B cell (primary cell): ENCODE measurements at regions not wholly inside any gene's neighbourhood (a gene's known extent, or its start where the extent isn't known, plus 50 kb on each side); places are given as distances from the start of the nearest gene placed in this dataset.

ENCODE experiments used
- ATAC-seq: fragments of 200-7000 bp; cut with Tn5 transposase; one replicate; pipeline ENCODE4 v1.10.0; 2021; ENCODE audit warnings: low read depth, mild to moderate bottlenecking, moderate number of reproducible peaks, moderate library complexity
- CTCF ChIA-PET: fragments of 350-600 bp; sonication (Branson Sonifier 250); formaldehyde crosslinking; loops from one replicate; lab custom pipeline; 2021; ENCODE audit warnings: antibody characterized with exemption, inconsistent platforms; lab: Charles Lee
- POLR2A ChIA-PET: fragments of 350-600 bp; sonication (Branson Sonifier 250); formaldehyde crosslinking; loops from one replicate; lab custom pipeline; 2021; ENCODE audit warnings: antibody characterized with exemption; lab: Charles Lee
- DNase-seq: peaks from one replicate; pipeline ENCODE4 v3.0.0; 2013
- H2AFZ ChIP-seq: 2 replicates; pipeline ENCODE4 v1.6.1; 2012; ENCODE audit warnings: mild to moderate bottlenecking, low read depth, low read length; ENCODE audit not compliant: insufficient read depth, poor library complexity, severe bottlenecking
- H3K27ac ChIP-seq, 2 donors: 1 replicate in 1 of 2; 2 replicates in 1 of 2; pipeline ENCODE4 v1.5.1; 2012 to 2013; ENCODE audit warnings: low read length in 2 of 2, mild to moderate bottlenecking in 2 of 2, moderate library complexity in 1 of 2
- H3K27me3 ChIP-seq, 4 experiments: fragments of 200-600 bp in 1 of 4; sonication (generic) in 1 of 4; replicated peaks in 1 of 4; 1 replicate in 2 of 4; 2 replicates in 2 of 4; pipeline versions ENCODE4 v1.6.1 to v1.7.0; 2013 to 2016; ENCODE audit warnings: low read length in 3 of 4, mild to moderate bottlenecking in 2 of 4, mixed read lengths in 1 of 4, moderate library complexity in 1 of 4; ENCODE audit not compliant: insufficient read depth in 4 of 4, control insufficient read depth in 3 of 4; ENCODE audit errors: control extremely low read depth in 1 of 4
- H3K36me3 ChIP-seq, 2 experiments: replicated peaks in 1 of 2; 1 replicate in 1 of 2; 2 replicates in 1 of 2; pipeline versions ENCODE4 v1.6.1 to v1.7.1; 2013; ENCODE audit warnings: low read length in 1 of 2; ENCODE audit not compliant: insufficient read depth in 2 of 2, control insufficient read depth in 1 of 2; ENCODE audit errors: control extremely low read depth in 1 of 2, extremely low read depth in 1 of 2
- H3K4me1 ChIP-seq, 2 donors: fragments of 200-600 bp in 1 of 2; sonication (generic) in 1 of 2; 1 replicate in 1 of 2; 2 replicates in 1 of 2; pipeline versions ENCODE4 v1.5.1 to v1.6.1; 2013 to 2017; ENCODE audit warnings: low read length in 2 of 2; ENCODE audit not compliant: control insufficient read depth in 2 of 2, insufficient read depth in 2 of 2
- H3K4me2 ChIP-seq: replicated peaks from 2 replicates; pipeline ENCODE3; 2012; ENCODE audit warnings: mild to moderate bottlenecking, low read depth, low read length; ENCODE audit not compliant: poor library complexity, severe bottlenecking
- H3K4me3 ChIP-seq, 5 experiments: fragments of 200-600 bp in 1 of 5; sonication (generic) in 1 of 5; 1 replicate in 3 of 5; 2 replicates in 2 of 5; pipeline versions ENCODE4 v1.5.1 to v1.7.0; 2011 to 2016; ENCODE audit warnings: low read length in 4 of 5, mild to moderate bottlenecking in 4 of 5, low read depth in 2 of 5, control low read depth in 1 of 5, moderate library complexity in 1 of 5; ENCODE audit not compliant: insufficient read depth in 1 of 5; ENCODE audit errors: control extremely low read depth in 1 of 5, extremely low read depth in 1 of 5
- H3K79me2 ChIP-seq: fragments of 200-600 bp; sonication (generic); one replicate; pipeline ENCODE4 v1.6.0; 2016; ENCODE audit warnings: low read length; ENCODE audit not compliant: control insufficient read depth, insufficient read depth
- H3K9ac ChIP-seq: fragments of 200-600 bp; sonication (generic); 2 replicates; pipeline ENCODE4 v1.6.1; 2017; ENCODE audit warnings: mild to moderate bottlenecking, low read length, moderate library complexity
- H3K9me3 ChIP-seq, 3 donors: one replicate each; pipeline versions ENCODE4 v1.6.1 to v1.7.1; 2013; ENCODE audit warnings: low read length in 2 of 3; ENCODE audit not compliant: control insufficient read depth in 2 of 3, insufficient read depth in 1 of 3; ENCODE audit errors: control extremely low read depth in 1 of 3
- H4K20me1 ChIP-seq: 2 replicates; pipeline ENCODE4 v1.6.0; 2012; ENCODE audit warnings: mild to moderate bottlenecking, low read length; ENCODE audit not compliant: insufficient read depth, control insufficient read depth, poor library complexity, severe bottlenecking
- H3K27ac Mint-ChIP-seq: one replicate; pipeline ENCODE4 v1.8.0; 2021; ENCODE audit warnings: mixed read lengths
- H3K27me3 Mint-ChIP-seq: one replicate; pipeline ENCODE4 v1.8.0; 2021; ENCODE audit warnings: mixed read lengths
- H3K4me1 Mint-ChIP-seq: one replicate; pipeline ENCODE4 v1.8.0; 2021; ENCODE audit warnings: mixed read lengths
- H3K4me3 Mint-ChIP-seq: one replicate; pipeline ENCODE4 v1.8.0; 2021; ENCODE audit warnings: mixed read lengths
- H3K9me3 Mint-ChIP-seq: one replicate; pipeline ENCODE4 v1.8.0; 2022; ENCODE audit warnings: mixed read lengths; ENCODE audit not compliant: insufficient read depth
- EZH2 ChIP-seq: IDR thresholded peaks from 2 replicates; pipeline ENCODE4 v1.6.1; 2012; ENCODE audit warnings: borderline replicate concordance, low read depth, mild to moderate bottlenecking, moderate library complexity, low read length; ENCODE audit not compliant: insufficient read depth, poor library complexity, severe bottlenecking
- WGBS: methylation state at CpG from one replicate; pipeline ENCODE4 v1.1.5; 2013; ENCODE audit warnings: missing lambda C conversion rate; ENCODE audit not compliant: insufficient coverage; 5-methylcytosine and 5-hydroxymethylcytosine counted together
- intact Hi-C: fragments of 100-400 bp; cut with micrococcal nuclease; formaldehyde crosslinking; loops from one replicate; pipeline ENCODE4 v1.10.0; 2022
- TF ChIP-seq, protein P1 (sequence below): fragments of 200-600 bp; IDR thresholded peaks from one replicate; pipeline ENCODE4 v1.8.0; 2022; ENCODE audit warnings: antibody characterized with exemption, mild to moderate bottlenecking

DNA sequence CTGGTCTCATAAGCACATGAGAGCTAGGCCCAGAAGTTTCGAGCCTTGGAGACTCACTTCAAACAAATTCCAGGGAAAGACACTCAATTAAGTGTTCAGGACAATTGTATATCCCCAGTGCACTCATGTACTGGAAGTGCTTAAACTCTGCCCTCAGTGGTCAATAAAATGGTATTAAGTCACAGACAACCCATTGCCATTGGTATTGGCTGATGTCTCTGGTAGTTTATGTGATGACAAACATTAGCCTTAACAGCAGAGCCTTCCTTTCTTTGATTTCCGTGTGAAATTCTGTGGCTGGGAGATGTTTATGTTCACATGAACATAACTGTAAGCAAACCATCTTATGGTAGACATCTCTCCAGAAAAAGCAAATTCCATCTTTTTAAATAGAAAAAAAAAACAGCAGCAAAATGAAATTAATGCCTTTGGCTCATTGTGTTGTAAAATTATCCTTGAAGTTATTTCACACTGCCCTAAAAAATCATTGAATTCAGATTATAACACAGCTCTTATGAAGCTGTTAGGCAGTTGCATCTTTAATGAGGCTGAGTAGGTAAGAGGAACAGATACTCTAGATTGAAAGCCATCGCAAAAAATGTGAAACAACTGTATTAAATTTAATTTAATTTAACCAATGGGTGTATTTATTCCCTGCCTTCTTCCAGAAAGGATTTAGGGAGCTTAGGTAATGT is 216.2 kb upstream of the PLEKHG7 start:
- Histone ChIP-seq H2AFZ (no peak overlapping the region), H3K4me1 (peaks cover 67 to 79% of the 10 kb centered on the region in 2 donors), H3K27me3 (no peaks in the 10 kb centered on the region), H3K36me3 (peaks cover 3 to 23% of the 10 kb centered on the region in 2 experiments), H3K27ac (peak overlapping the region; percentile 59 to 81), H4K20me1 (no peaks in the 10 kb centered on the region), H3K79me2 (peaks cover 54% of the 10 kb centered on the region), H3K9ac (peak overlapping the region; percentile 2), H3K4me2 (peak overlapping the region; percentile 39), H3K9me3 (peaks cover 3 to 9% (median 6%) of the 10 kb centered on the region in 3 donors), H3K4me3 (no peak overlapping the region)
- Mint-ChIP-seq H3K4me1 (peaks cover 77% of the 10 kb centered on the region), H3K27ac (peak overlapping the region; percentile 96), H3K27me3 (no peaks in the 10 kb centered on the region), H3K9me3 (peaks cover 3% of the 10 kb centered on the region), H3K4me3 (peak overlapping the region; percentile 5)
- TF ChIP-seq EZH2, result no peak
- TF ChIP-seq, protein P1, sequence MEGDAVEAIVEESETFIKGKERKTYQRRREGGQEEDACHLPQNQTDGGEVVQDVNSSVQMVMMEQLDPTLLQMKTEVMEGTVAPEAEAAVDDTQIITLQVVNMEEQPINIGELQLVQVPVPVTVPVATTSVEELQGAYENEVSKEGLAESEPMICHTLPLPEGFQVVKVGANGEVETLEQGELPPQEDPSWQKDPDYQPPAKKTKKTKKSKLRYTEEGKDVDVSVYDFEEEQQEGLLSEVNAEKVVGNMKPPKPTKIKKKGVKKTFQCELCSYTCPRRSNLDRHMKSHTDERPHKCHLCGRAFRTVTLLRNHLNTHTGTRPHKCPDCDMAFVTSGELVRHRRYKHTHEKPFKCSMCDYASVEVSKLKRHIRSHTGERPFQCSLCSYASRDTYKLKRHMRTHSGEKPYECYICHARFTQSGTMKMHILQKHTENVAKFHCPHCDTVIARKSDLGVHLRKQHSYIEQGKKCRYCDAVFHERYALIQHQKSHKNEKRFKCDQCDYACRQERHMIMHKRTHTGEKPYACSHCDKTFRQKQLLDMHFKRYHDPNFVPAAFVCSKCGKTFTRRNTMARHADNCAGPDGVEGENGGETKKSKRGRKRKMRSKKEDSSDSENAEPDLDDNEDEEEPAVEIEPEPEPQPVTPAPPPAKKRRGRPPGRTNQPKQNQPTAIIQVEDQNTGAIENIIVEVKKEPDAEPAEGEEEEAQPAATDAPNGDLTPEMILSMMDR, result no peak
- 83% methylated on average over 1 of the region's 3 CpGs for whole genome bisulfite sequencing
- POLR2A ChIA-PET, result interaction anchor here (0.6 to 1.3 kb wide), 5 partner anchors 9 to 341 kb away, joined by 3 to 4 read pairs (median 4); no protein-coding TSS in a partner anchor
- intact Hi-C loops, result loop anchor here (1.0 to 5.0 kb wide), 5 partner anchors 16 to 344 kb away; no protein-coding TSS in a partner anchor
- ATAC-seq (peak; percentile 35), DNase-seq (no peak)
- CTCF ChIA-PET, result interaction anchor here (0.7 to 3.7 kb wide), 11 partner anchors 8 to 1104 kb away, joined by 3 to 20 read pairs (median 4); no protein-coding TSS in a partner anchor
